ENCODE measurements at regions not wholly inside any gene's neighbourhood (a gene's known extent, or its start where the extent isn't known, plus 50 kb on each side); places are given as distances from the start of the nearest gene placed in this dataset.
A peak's percentile ranks its signal among the peaks of the same experiment; 100 is the strongest.

- no peak overlapping the region for H3K27ac ChIP-seq
- WGBS, 2 donors: 94 to 95% methylated on average over 6 of the region's 6 CpGs
- no peak for ATAC-seq
Measured at GRCh38 chr1:116265931-116266863, 106.8 kb upstream of the ATP1A1 start.

GRCh38 chr1:116266864-116267212 is 106.2 kb upstream of the ATP1A1 start:
- DNase-seq (no peak), ATAC-seq (no peak)
- Histone ChIP-seq H3K4me1 (no peaks in the 10 kb centered on the region), H3K36me3 (replicated peaks in 1 of 2; ENCODE audit: insufficient read depth in 1 of 2, low read depth in 2 of 2) (no peaks in the 10 kb centered on the region), H3K9me3 (no peaks in the 10 kb centered on the region), H3K4me3 (no peak overlapping the region), H3K27ac (no peak overlapping the region), H3K27me3 (no peaks in the 10 kb centered on the region)
- WGBS, 2 donors: 95 to 97% methylated on average over 4 of the region's 4 CpGs
- TF ChIP-seq CTCF (IDR thresholded peaks at IDR 0.05): no peak
- TF ChIP-seq POLR2A (IDR thresholded peaks at IDR 0.05): no peak
- intact Hi-C loops (cut with DNase I): no loop called here

More at GRCh38 chr1:116265931-116266863, 106.8 kb upstream of the ATP1A1 start:
- Histone ChIP-seq H3K36me3 (replicated peaks in 1 of 2; ENCODE audit: insufficient read depth in 1 of 2, low read depth in 2 of 2) (no peaks in the 10 kb centered on the region), H3K27me3 (no peaks in the 10 kb centered on the region), H3K9me3 (no peaks in the 10 kb centered on the region), H3K4me3 (no peak overlapping the region), H3K4me1 (no peaks in the 10 kb centered on the region)
- no peak for TF ChIP-seq POLR2A (IDR thresholded peaks at IDR 0.05)
- no peak for TF ChIP-seq CTCF (IDR thresholded peaks at IDR 0.05)
- intact Hi-C loops (cut with DNase I): no loop called here
- DNase-seq: no peak

GRCh38 chr1:116268211-116268610 is 104.8 kb upstream of the ATP1A1 start:
- Histone ChIP-seq H3K4me3 (no peak overlapping the region), H3K27me3 (no peaks in the 10 kb centered on the region), H3K4me1 (no peaks in the 10 kb centered on the region), H3K36me3 (replicated peaks in 1 of 2; ENCODE audit: insufficient read depth in 1 of 2, low read depth in 2 of 2) (no peaks in the 10 kb centered on the region), H3K27ac (no peak overlapping the region), H3K9me3 (no peaks in the 10 kb centered on the region)
- ATAC-seq: peak; percentile 40
- DNase-seq: peak; percentile 50 to 73 (median 67)
- TF ChIP-seq POLR2A (IDR thresholded peaks at IDR 0.05) (no peak), CTCF (IDR thresholded peaks at IDR 0.05) (no peak)
- intact Hi-C loops (cut with DNase I): no loop called here
- WGBS, 2 donors: 54 to 86% methylated on average over 2 of the region's 2 CpGs

- DNase-seq (no peak), ATAC-seq (no peak)
- no peak overlapping the region for H3K27ac ChIP-seq
- 82 to 83% methylated on average over 2 of the region's 2 CpGs for WGBS, 2 donors
- no peaks in the 10 kb centered on the region for H3K36me3 ChIP-seq (replicated peaks in 1 of 2; ENCODE audit: insufficient read depth in 1 of 2, low read depth in 2 of 2)
- H3K27me3 ChIP-seq: no peaks in the 10 kb centered on the region
- H3K4me3 ChIP-seq: no peak overlapping the region
- intact Hi-C loops (cut with DNase I): no loop called here
- H3K9me3 ChIP-seq: no peaks in the 10 kb centered on the region
- TF ChIP-seq POLR2A (IDR thresholded peaks at IDR 0.05) (no peak), CTCF (IDR thresholded peaks at IDR 0.05) (no peak)
- no peaks in the 10 kb centered on the region for H3K4me1 ChIP-seq
Measured at GRCh38 chr1:116270316-116271057, 102.6 kb upstream of the ATP1A1 start.
